Activated CD4-positive, alpha-beta T cell treated with anti-CD3 and anti-CD28 coated beads, Interleukin-2, amount 10 ng/mL, durations not matched to agents 7 days and 5 days (primary cell): ENCODE measurements at regions not wholly inside any gene's neighbourhood (a gene's known extent, or its start where the extent isn't known, plus 50 kb on each side); places are given as distances from the start of the nearest gene placed in this dataset.

Experiments
- CTCF ChIA-PET: fragments of 350-600 bp; sonication (Branson Sonifier 250); formaldehyde crosslinking; loops from one replicate; lab custom pipeline; 2021; ENCODE audit warnings: antibody characterized with exemption; lab: Charles Lee
- POLR2A ChIA-PET: fragments of 350-600 bp; sonication (Branson Sonifier 250); formaldehyde crosslinking; loops from one replicate; lab custom pipeline; 2021; ENCODE audit warnings: antibody characterized with exemption; lab: Charles Lee
- DNase-seq: peaks from one replicate; pipeline ENCODE4 v3.0.0-alpha.2; 2020
- H3K27ac Mint-ChIP-seq: one replicate; pipeline ENCODE4 v1.8.0; 2021; ENCODE audit warnings: mild to moderate bottlenecking, moderate library complexity, mixed read lengths
- H3K27me3 Mint-ChIP-seq: one replicate; pipeline ENCODE4 v1.8.0; 2021; ENCODE audit warnings: mixed read lengths
- H3K36me3 Mint-ChIP-seq: one replicate; pipeline ENCODE4 v1.8.0; 2021; ENCODE audit warnings: low read depth, mixed read lengths
- H3K4me1 Mint-ChIP-seq: one replicate; pipeline ENCODE4 v1.8.0; 2021; ENCODE audit warnings: mixed read lengths
- H3K4me3 Mint-ChIP-seq: one replicate; pipeline ENCODE4 v1.8.0; 2021; ENCODE audit warnings: mild to moderate bottlenecking, moderate library complexity, mixed read lengths
- H3K9me3 Mint-ChIP-seq: one replicate; pipeline ENCODE4 v1.8.0; 2021; ENCODE audit warnings: mixed read lengths

- ChIA-PET CTCF (interaction anchor here (1.5 to 1.6 kb wide), 2 partner anchors 9 to 60 kb away, joined by 4 to 5 read pairs; no protein-coding TSS in a partner anchor), POLR2A (no interaction called here)
- DNase-seq = no peak
- Mint-ChIP-seq H3K36me3 (peaks cover 56% of the 10 kb centered on the region), H3K27me3 (no peaks in the 10 kb centered on the region), H3K9me3 (peaks cover 27% of the 10 kb centered on the region), H3K4me1 (peaks cover 39% of the 10 kb centered on the region), H3K27ac (no peak overlapping the region), H3K4me3 (no peak overlapping the region)
These were observed 223.0 kb downstream of the AUH start for GRCh38 chr9:91138760-91139159.

- CTCF ChIA-PET = interaction anchor here (1.2 to 3.5 kb wide), 3 partner anchors 9 to 43 kb away, joined by 3 to 16 read pairs (median 4); no protein-coding TSS in a partner anchor
- Mint-ChIP-seq H3K4me1 (peaks cover 45% of the 10 kb centered on the region), H3K27me3 (no peaks in the 10 kb centered on the region), H3K27ac (no peak overlapping the region), H3K36me3 (peaks cover 54% of the 10 kb centered on the region), H3K9me3 (peaks cover 40% of the 10 kb centered on the region), H3K4me3 (no peak overlapping the region)
- POLR2A ChIA-PET = interaction anchor here (0.6 kb wide), 1 partner anchor 12 kb away, joined by 5 read pairs; no protein-coding TSS in a partner anchor
- no peak for DNase-seq
These were observed 220.2 kb downstream of the AUH start for GRCh38 chr9:91141407-91141965.

- H3K4me1 Mint-ChIP-seq = peaks cover 50% of the 10 kb centered on the region
- peaks cover 33% of the 10 kb centered on the region for H3K9me3 Mint-ChIP-seq
- DNase-seq = no peak
- H3K36me3 Mint-ChIP-seq = peaks cover 57% of the 10 kb centered on the region
- H3K27me3 Mint-ChIP-seq = no peaks in the 10 kb centered on the region
- CTCF ChIA-PET = interaction anchor here (0.6 to 3.5 kb wide), 4 partner anchors 8 to 87 kb away, joined by 3 to 16 read pairs (median 4); no protein-coding TSS in a partner anchor
- no peak overlapping the region for H3K27ac Mint-ChIP-seq
- POLR2A ChIA-PET = no interaction called here
- H3K4me3 Mint-ChIP-seq = no peak overlapping the region
These were observed 218.6 kb downstream of the AUH start for GRCh38 chr9:91143162-91143561.

- H3K4me1 Mint-ChIP-seq = peaks cover 53% of the 10 kb centered on the region
These were observed 218.1 kb downstream of the AUH start for GRCh38 chr9:91143642-91144041.

GRCh38 chr9:91144769-91145168 is 216.9 kb downstream of the AUH start:
- Mint-ChIP-seq H3K36me3 (peaks cover 62% of the 10 kb centered on the region), H3K9me3 (peaks cover 36% of the 10 kb centered on the region), H3K4me3 (no peak overlapping the region), H3K27me3 (no peaks in the 10 kb centered on the region), H3K27ac (no peak overlapping the region), H3K4me1 (peaks cover 57% of the 10 kb centered on the region)
- CTCF ChIA-PET = interaction anchor here (0.6 to 1.8 kb wide), 4 partner anchors 11 to 1845 kb away, joined by 3 to 7 read pairs (median 4); no protein-coding TSS in a partner anchor
- no peak for DNase-seq
- POLR2A ChIA-PET = no interaction called here

More at GRCh38 chr9:91143642-91144041, 218.1 kb downstream of the AUH start:
- Mint-ChIP-seq H3K4me3 (no peak overlapping the region), H3K27ac (no peak overlapping the region), H3K36me3 (peaks cover 59% of the 10 kb centered on the region), H3K27me3 (no peaks in the 10 kb centered on the region), H3K9me3 (peaks cover 32% of the 10 kb centered on the region)
- no peak for DNase-seq
- ChIA-PET POLR2A (no interaction called here), CTCF (no interaction called here)

- ChIA-PET CTCF (interaction anchor here (0.6 to 1.8 kb wide), 5 partner anchors 11 to 108 kb away, joined by 3 to 7 read pairs (median 4); no protein-coding TSS in a partner anchor), POLR2A (no interaction called here)
- H3K27ac Mint-ChIP-seq = peak overlapping the region; percentile 84
- peaks cover 40% of the 10 kb centered on the region for H3K9me3 Mint-ChIP-seq
- peaks cover 62% of the 10 kb centered on the region for H3K4me1 Mint-ChIP-seq
- no peaks in the 10 kb centered on the region for H3K27me3 Mint-ChIP-seq
- no peak for DNase-seq
- H3K4me3 Mint-ChIP-seq = no peak overlapping the region
- peaks cover 68% of the 10 kb centered on the region for H3K36me3 Mint-ChIP-seq
These were observed 216.2 kb downstream of the AUH start for GRCh38 chr9:91145496-91145895.

- no peak overlapping the region for H3K4me3 Mint-ChIP-seq
- ChIA-PET CTCF (interaction anchor here (0.7 to 2.8 kb wide), 10 partner anchors 7 to 278 kb away, joined by 3 to 15 read pairs (median 4); partner anchors contain the start of gene NFIL3), POLR2A (no interaction called here)
- peak overlapping the region; percentile 85 for H3K27ac Mint-ChIP-seq
- no peaks in the 10 kb centered on the region for H3K27me3 Mint-ChIP-seq
- no peak for DNase-seq
- peaks cover 72% of the 10 kb centered on the region for H3K36me3 Mint-ChIP-seq
- peaks cover 41% of the 10 kb centered on the region for H3K9me3 Mint-ChIP-seq
- H3K4me1 Mint-ChIP-seq = peaks cover 68% of the 10 kb centered on the region
These were observed 215.2 kb downstream of the AUH start for GRCh38 chr9:91146391-91147019.

- CTCF ChIA-PET = interaction anchor here (0.6 to 2.8 kb wide), 13 partner anchors 8 to 277 kb away, joined by 3 to 15 read pairs (median 3); partner anchors contain the start of gene NFIL3
- peak overlapping the region; percentile 85 for H3K27ac Mint-ChIP-seq
- peaks cover 69% of the 10 kb centered on the region for H3K4me1 Mint-ChIP-seq
- peaks cover 75% of the 10 kb centered on the region for H3K36me3 Mint-ChIP-seq
- peaks cover 44% of the 10 kb centered on the region for H3K9me3 Mint-ChIP-seq
- no peak overlapping the region for H3K4me3 Mint-ChIP-seq
- no peaks in the 10 kb centered on the region for H3K27me3 Mint-ChIP-seq
- POLR2A ChIA-PET = interaction anchor here (1.0 kb wide), 1 partner anchor 212 kb away, joined by 3 read pairs; no protein-coding TSS in a partner anchor
- no peak for DNase-seq
These were observed 214.5 kb downstream of the AUH start for GRCh38 chr9:91147079-91147708.

GRCh38 chr9:91148306-91148705 is 213.4 kb downstream of the AUH start:
- peaks cover 81% of the 10 kb centered on the region for H3K36me3 Mint-ChIP-seq
- ChIA-PET POLR2A (interaction anchor here (0.7 kb wide), 1 partner anchor 30 kb away, joined by 4 read pairs; no protein-coding TSS in a partner anchor), CTCF (interaction anchor here (2.2 to 2.8 kb wide), 2 partner anchors 9 to 14 kb away, joined by 5 to 15 read pairs; no protein-coding TSS in a partner anchor)
- DNase-seq = no peak
- H3K4me1 Mint-ChIP-seq = peaks cover 78% of the 10 kb centered on the region
- peak overlapping the region; percentile 12 for H3K4me3 Mint-ChIP-seq
- peak overlapping the region; percentile 85 for H3K27ac Mint-ChIP-seq
- no peaks in the 10 kb centered on the region for H3K27me3 Mint-ChIP-seq
- peaks cover 49% of the 10 kb centered on the region for H3K9me3 Mint-ChIP-seq

- CTCF ChIA-PET = interaction anchor here (0.7 to 5.9 kb wide), 13 partner anchors 9 to 276 kb away, joined by 3 to 39 read pairs (median 5); no protein-coding TSS in a partner anchor
- peaks cover 86% of the 10 kb centered on the region for H3K4me1 Mint-ChIP-seq
These were observed 211.3 kb downstream of the AUH start for GRCh38 chr9:91150273-91150997.

GRCh38 chr9:91150998-91151717 is 210.6 kb downstream of the AUH start:
- Mint-ChIP-seq H3K4me1 (peaks cover 88% of the 10 kb centered on the region), H3K36me3 (peaks cover 82% of the 10 kb centered on the region), H3K4me3 (peak overlapping the region; percentile 16), H3K9me3 (peaks cover 42% of the 10 kb centered on the region), H3K27me3 (no peaks in the 10 kb centered on the region), H3K27ac (peak overlapping the region; percentile 86)
- peak; percentile 76 for DNase-seq
- POLR2A ChIA-PET = interaction anchor here (0.6 to 1.8 kb wide), 5 partner anchors 12 to 273 kb away, joined by 3 to 6 read pairs (median 3); no protein-coding TSS in a partner anchor
- CTCF ChIA-PET = interaction anchor here (0.7 to 5.9 kb wide), 15 partner anchors 9 to 275 kb away, joined by 3 to 39 read pairs (median 5); no protein-coding TSS in a partner anchor

More at GRCh38 chr9:91150273-91150997, 211.3 kb downstream of the AUH start:
- peaks cover 43% of the 10 kb centered on the region for H3K9me3 Mint-ChIP-seq
- H3K27me3 Mint-ChIP-seq = no peaks in the 10 kb centered on the region
- POLR2A ChIA-PET = interaction anchor here (0.6 to 1.8 kb wide), 4 partner anchors 13 to 274 kb away, joined by 3 to 6 read pairs (median 4); no protein-coding TSS in a partner anchor
- DNase-seq = no peak
- H3K4me3 Mint-ChIP-seq = peak overlapping the region; percentile 16
- peaks cover 80% of the 10 kb centered on the region for H3K36me3 Mint-ChIP-seq
- peak overlapping the region; percentile 86 for H3K27ac Mint-ChIP-seq
